ENCODE measurements at regions not wholly inside any gene's neighbourhood (a gene's known extent, or its start where the extent isn't known, plus 50 kb on each side); places are given as distances from the start of the nearest gene placed in this dataset.

DNA sequence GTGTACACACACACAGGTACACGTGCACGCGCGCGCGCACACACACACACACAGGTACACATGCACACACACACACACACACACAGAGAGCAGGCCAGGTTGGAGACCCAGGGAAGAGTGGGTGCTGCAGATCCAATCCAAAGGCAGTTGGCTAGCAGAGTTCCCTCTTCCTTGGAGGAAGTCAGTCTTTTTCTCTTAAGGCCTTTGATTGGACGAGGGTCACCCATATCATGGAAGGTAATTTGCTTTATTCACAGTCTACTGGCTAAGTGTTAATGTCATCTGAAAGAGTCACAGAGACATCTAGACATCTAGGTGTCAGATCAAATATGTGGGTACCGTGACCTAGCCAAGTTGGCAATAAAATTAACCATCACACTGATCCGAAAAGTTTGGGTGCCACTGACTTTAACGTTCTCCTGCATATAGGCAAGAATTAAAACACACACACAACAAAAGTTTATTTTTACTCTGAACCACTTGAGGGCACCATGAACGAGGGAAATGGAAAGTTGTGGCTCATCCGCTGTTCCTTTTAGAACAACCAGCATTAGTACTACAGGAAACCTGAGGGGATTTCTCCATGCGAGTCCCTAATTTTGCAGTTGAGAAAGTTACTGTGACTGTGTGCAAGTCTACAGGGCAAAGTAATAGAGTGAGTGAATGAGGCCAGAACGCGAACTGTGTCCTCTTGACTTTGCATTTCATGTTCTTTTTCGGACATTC, 66.0 kb upstream of the STOX2 start:
- no peak for DNase-seq (ENCODE audit: low spot score)
- TF ChIP-seq, protein P1, sequence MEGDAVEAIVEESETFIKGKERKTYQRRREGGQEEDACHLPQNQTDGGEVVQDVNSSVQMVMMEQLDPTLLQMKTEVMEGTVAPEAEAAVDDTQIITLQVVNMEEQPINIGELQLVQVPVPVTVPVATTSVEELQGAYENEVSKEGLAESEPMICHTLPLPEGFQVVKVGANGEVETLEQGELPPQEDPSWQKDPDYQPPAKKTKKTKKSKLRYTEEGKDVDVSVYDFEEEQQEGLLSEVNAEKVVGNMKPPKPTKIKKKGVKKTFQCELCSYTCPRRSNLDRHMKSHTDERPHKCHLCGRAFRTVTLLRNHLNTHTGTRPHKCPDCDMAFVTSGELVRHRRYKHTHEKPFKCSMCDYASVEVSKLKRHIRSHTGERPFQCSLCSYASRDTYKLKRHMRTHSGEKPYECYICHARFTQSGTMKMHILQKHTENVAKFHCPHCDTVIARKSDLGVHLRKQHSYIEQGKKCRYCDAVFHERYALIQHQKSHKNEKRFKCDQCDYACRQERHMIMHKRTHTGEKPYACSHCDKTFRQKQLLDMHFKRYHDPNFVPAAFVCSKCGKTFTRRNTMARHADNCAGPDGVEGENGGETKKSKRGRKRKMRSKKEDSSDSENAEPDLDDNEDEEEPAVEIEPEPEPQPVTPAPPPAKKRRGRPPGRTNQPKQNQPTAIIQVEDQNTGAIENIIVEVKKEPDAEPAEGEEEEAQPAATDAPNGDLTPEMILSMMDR (IDR thresholded peaks at IDR 0.05; ENCODE audit: extremely low read depth, missing control alignments) = no peak

DNA sequence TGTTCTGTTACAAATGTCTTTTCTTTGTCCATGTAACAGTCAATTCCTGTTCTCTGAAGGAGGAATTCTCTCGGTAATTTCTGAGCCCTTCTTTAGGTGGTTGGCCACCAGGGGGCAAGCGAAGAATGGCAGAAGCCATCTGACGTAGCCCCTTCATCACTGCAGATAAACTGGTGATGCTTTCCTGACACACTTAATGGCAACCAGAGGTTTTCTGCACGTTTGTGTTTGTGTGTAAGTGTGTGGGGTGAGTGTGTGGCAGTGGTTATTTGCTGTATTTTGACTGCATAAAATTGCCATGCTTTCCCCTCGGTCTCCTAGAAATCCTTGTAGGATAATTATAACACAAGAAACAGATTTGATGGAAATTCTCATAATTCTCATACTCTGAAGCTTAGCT, 64.8 kb upstream of the STOX2 start:
- TF ChIP-seq, protein P1 (IDR thresholded peaks at IDR 0.05; ENCODE audit: extremely low read depth, missing control alignments) = peak; percentile 60
- peak; percentile 71 for DNase-seq (ENCODE audit: low spot score)

GRCh38 chr4:183841001-183841400, 64.1 kb upstream of the STOX2 start:
- DNase-seq (ENCODE audit: low spot score) = no peak
- TF ChIP-seq, protein P1 (IDR thresholded peaks at IDR 0.05; ENCODE audit: extremely low read depth, missing control alignments) = no peak

- TF ChIP-seq, protein P1 (IDR thresholded peaks at IDR 0.05; ENCODE audit: extremely low read depth, missing control alignments) = no peak
Observed at GRCh38 chr4:183842129-183842528, 63.0 kb upstream of the STOX2 start.

DNA sequence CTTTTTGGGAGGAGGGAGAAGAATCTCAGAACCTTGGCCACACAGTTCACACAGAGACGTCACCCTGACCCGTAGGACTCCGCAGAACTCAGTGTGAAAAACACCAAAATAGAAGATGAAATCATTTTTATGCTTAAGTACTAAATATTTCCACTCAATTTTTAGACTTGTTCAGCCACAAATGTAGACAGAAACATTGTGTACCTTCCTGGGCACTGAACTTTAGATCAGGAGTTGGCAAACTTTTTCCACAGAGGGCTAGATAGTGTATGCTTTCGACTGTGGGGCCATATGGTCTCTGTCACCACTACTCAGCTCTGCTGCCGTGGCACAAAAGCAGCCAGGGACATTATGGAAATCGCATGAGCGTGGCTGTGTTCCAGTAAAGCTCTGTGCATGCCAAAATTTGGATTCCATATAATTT, 61.8 kb upstream of the STOX2 start:
- TF ChIP-seq, protein P1 (IDR thresholded peaks at IDR 0.05; ENCODE audit: extremely low read depth, missing control alignments) = no peak
- no peak for DNase-seq (ENCODE audit: low spot score)

More at GRCh38 chr4:183842129-183842528, 63.0 kb upstream of the STOX2 start:
- DNase-seq (ENCODE audit: low spot score) = no peak

- TF ChIP-seq, protein P1 (IDR thresholded peaks at IDR 0.05; ENCODE audit: extremely low read depth, missing control alignments) = no peak
- no peak for DNase-seq (ENCODE audit: low spot score)
Observed at GRCh38 chr4:183846951-183847350, 58.2 kb upstream of the STOX2 start.

GRCh38 chr4:183848805-183849204, 56.3 kb upstream of the STOX2 start:
- TF ChIP-seq, protein P1 (IDR thresholded peaks at IDR 0.05; ENCODE audit: extremely low read depth, missing control alignments) = no peak
- no peak for DNase-seq (ENCODE audit: low spot score)
